Skin epidermis (tissue), 12 donors: ENCODE measurements at regions not wholly inside any gene's neighbourhood (a gene's known extent, or its start where the extent isn't known, plus 50 kb on each side); places are given as distances from the start of the nearest gene placed in this dataset.
"Not testable (repeated sequence)": the region's sequence is repeated elsewhere in the genome, so short reads cannot be mapped to it uniquely, and the experiment has no call there.

Experiments used
- H3K27ac ChIP-seq, 21 experiments: fragments of 200-600 bp; sonication (generic) in 11 of 21; one replicate each; pipeline ENCODE4 v1.5.0; 2020; ENCODE audit warnings: mild to moderate bottlenecking in 3 of 21, inconsistent platforms in 2 of 21, moderate library complexity in 2 of 21
- H3K4me3 ChIP-seq, 7 experiments: fragments of 200-600 bp; sonication (generic) in 2 of 7; one replicate each; pipeline ENCODE4 v1.5.0; 2020; ENCODE audit warnings: inconsistent platforms in 2 of 7, mild to moderate bottlenecking in 2 of 7, moderate library complexity in 1 of 7

GRCh38 chr6:14876778-14877613 is 368.9 kb upstream of the JARID2 start:
- no peak overlapping the region for H3K4me3 ChIP-seq
- peak overlapping the region in 18 of 21 experiments; percentile 8 to 86 (median 60) for H3K27ac ChIP-seq

- H3K4me3 ChIP-seq = no peak overlapping the region
- H3K27ac ChIP-seq = peak overlapping the region in 8 of 21 experiments; percentile 26 to 82 (median 62)
These were observed 368.1 kb upstream of the JARID2 start for GRCh38 chr6:14877758-14878157.

GRCh38 chr6:14880052-14880451 is 365.8 kb upstream of the JARID2 start:
- Histone ChIP-seq H3K27ac (peak overlapping the region in 4 of 21 experiments; percentile 6 to 71 (median 54)), H3K4me3 (no peak overlapping the region)

GRCh38 chr6:14880677-14881076 is 365.2 kb upstream of the JARID2 start:
- Histone ChIP-seq H3K4me3 (no peak overlapping the region), H3K27ac (peak overlapping the region in 5 of 21 experiments; percentile 6 to 71 (median 52))

GRCh38 chr6:14881398-14881797 is 364.5 kb upstream of the JARID2 start:
- Histone ChIP-seq H3K4me3 (no peak overlapping the region), H3K27ac (peak overlapping the region in 3 of 21 experiments; percentile 5 to 52 (median 39))

GRCh38 chr6:14882394-14883026 is 363.4 kb upstream of the JARID2 start:
- no peak overlapping the region for H3K4me3 ChIP-seq
- no peak overlapping the region for H3K27ac ChIP-seq

GRCh38 chr6:14883921-14884320 is 361.9 kb upstream of the JARID2 start:
- Histone ChIP-seq H3K4me3 (no peak overlapping the region), H3K27ac (no peak overlapping the region)

GRCh38 chr6:14885498-14885897 is 360.4 kb upstream of the JARID2 start:
- Histone ChIP-seq H3K4me3 (no peak overlapping the region), H3K27ac (no peak overlapping the region)

- no peak overlapping the region for H3K27ac ChIP-seq
These were observed 358.7 kb upstream of the JARID2 start for GRCh38 chr6:14887181-14887580.

GRCh38 chr6:14887986-14888574 is 357.8 kb upstream of the JARID2 start:
- Histone ChIP-seq H3K4me3 (no peak overlapping the region), H3K27ac (no peak overlapping the region)

More at GRCh38 chr6:14887181-14887580, 358.7 kb upstream of the JARID2 start:
- H3K4me3 ChIP-seq = no peak overlapping the region

GRCh38 chr6:14888575-14889000 is 357.3 kb upstream of the JARID2 start:
- H3K27ac ChIP-seq = no peak overlapping the region
- H3K4me3 ChIP-seq = no peak overlapping the region

- Histone ChIP-seq H3K4me3 (no peak overlapping the region), H3K27ac (no peak overlapping the region)
These were observed 356.7 kb upstream of the JARID2 start for GRCh38 chr6:14889188-14889587.

- Histone ChIP-seq H3K27ac (no peak overlapping the region), H3K4me3 (no peak overlapping the region)
These were observed 356.0 kb upstream of the JARID2 start for GRCh38 chr6:14889611-14890593.

- H3K27ac ChIP-seq, H3K4me3 ChIP-seq: not testable (repeated sequence)
These were observed 354.0 kb upstream of the JARID2 start for GRCh38 chr6:14891820-14892375.

- H3K27ac ChIP-seq = no peak overlapping the region
- no peak overlapping the region for H3K4me3 ChIP-seq
These were observed 351.8 kb upstream of the JARID2 start for GRCh38 chr6:14894105-14894504.

GRCh38 chr6:14896475-14896874 is 349.4 kb upstream of the JARID2 start:
- no peak overlapping the region for H3K27ac ChIP-seq
- no peak overlapping the region for H3K4me3 ChIP-seq

- Histone ChIP-seq H3K4me3 (no peak overlapping the region), H3K27ac (no peak overlapping the region)
These were observed 348.0 kb upstream of the JARID2 start for GRCh38 chr6:14897831-14898230.

- H3K4me3 ChIP-seq, H3K27ac ChIP-seq: not testable (repeated sequence)
These were observed 346.4 kb upstream of the JARID2 start for GRCh38 chr6:14899441-14899840.

- H3K27ac ChIP-seq = no peak overlapping the region
These were observed 344.9 kb upstream of the JARID2 start for GRCh38 chr6:14900919-14901318.

More at GRCh38 chr6:14900919-14901318, 344.9 kb upstream of the JARID2 start:
- H3K4me3 ChIP-seq = no peak overlapping the region
